ENCODE measurements at regions not wholly inside any gene's neighbourhood (a gene's known extent, or its start where the extent isn't known, plus 50 kb on each side); places are given as distances from the start of the nearest gene placed in this dataset.

DNA sequence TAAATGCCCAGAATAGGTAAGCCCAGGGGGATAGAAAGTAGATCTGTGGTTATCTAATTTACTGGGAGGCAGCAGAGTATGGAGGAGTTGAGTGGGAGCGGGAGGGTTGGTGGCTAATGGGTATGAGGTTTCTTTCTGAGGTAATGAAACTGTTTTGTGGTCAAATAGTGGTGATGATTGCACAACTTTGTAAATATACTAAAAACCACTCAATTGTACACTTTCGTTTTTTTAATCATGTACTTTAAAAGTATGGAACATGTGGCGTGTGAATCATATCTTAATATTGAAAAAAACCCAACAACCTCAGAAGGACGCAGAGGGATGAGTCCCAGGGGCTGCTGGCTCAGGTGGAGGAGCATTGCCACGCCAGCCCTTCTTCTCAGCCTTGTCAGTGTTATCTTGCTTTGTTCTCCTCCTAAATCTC lies 118.1 kb downstream of the WDR11 start:
- TF ChIP-seq, protein P1, sequence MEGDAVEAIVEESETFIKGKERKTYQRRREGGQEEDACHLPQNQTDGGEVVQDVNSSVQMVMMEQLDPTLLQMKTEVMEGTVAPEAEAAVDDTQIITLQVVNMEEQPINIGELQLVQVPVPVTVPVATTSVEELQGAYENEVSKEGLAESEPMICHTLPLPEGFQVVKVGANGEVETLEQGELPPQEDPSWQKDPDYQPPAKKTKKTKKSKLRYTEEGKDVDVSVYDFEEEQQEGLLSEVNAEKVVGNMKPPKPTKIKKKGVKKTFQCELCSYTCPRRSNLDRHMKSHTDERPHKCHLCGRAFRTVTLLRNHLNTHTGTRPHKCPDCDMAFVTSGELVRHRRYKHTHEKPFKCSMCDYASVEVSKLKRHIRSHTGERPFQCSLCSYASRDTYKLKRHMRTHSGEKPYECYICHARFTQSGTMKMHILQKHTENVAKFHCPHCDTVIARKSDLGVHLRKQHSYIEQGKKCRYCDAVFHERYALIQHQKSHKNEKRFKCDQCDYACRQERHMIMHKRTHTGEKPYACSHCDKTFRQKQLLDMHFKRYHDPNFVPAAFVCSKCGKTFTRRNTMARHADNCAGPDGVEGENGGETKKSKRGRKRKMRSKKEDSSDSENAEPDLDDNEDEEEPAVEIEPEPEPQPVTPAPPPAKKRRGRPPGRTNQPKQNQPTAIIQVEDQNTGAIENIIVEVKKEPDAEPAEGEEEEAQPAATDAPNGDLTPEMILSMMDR (IDR thresholded peaks at IDR 0.05; ENCODE audit: poor library complexity), result no peak
- TF ChIP-seq EZH2phosphoT487 (IDR thresholded peaks at IDR 0.05; ENCODE audit: low read depth, severe bottlenecking, unreplicated experiment) (no peak), EZH2 (IDR thresholded peaks at IDR 0.05; ENCODE audit: borderline replicate concordance) (no peak)
